ENCODE measurements at regions not wholly inside any gene's neighbourhood (a gene's known extent, or its start where the extent isn't known, plus 50 kb on each side); places are given as distances from the start of the nearest gene placed in this dataset.

GRCh38 chr18:52045946-52046675 lies 293.9 kb upstream of the DCC start:
- no peak for DNase-seq (ENCODE audit: low spot score)

- no peak for DNase-seq (ENCODE audit: low spot score)
These were observed 293.2 kb upstream of the DCC start for GRCh38 chr18:52046842-52047241.

- DNase-seq (ENCODE audit: low spot score), result no peak
These were observed 285.7 kb upstream of the DCC start for GRCh38 chr18:52054324-52054723.

- DNase-seq (ENCODE audit: low spot score), result no peak
These were observed 279.2 kb upstream of the DCC start for GRCh38 chr18:52060607-52061304.

GRCh38 chr18:52063923-52064322 lies 276.1 kb upstream of the DCC start:
- DNase-seq (ENCODE audit: low spot score), result no peak

- no peak for DNase-seq (ENCODE audit: low spot score)
These were observed 270.8 kb upstream of the DCC start for GRCh38 chr18:52069201-52069600.

GRCh38 chr18:52070291-52070756 lies 269.7 kb upstream of the DCC start:
- DNase-seq (ENCODE audit: low spot score), result peak; percentile 9

- no peak for DNase-seq (ENCODE audit: low spot score)
These were observed 262.6 kb upstream of the DCC start for GRCh38 chr18:52077251-52077983.

GRCh38 chr18:52082246-52082645 lies 257.8 kb upstream of the DCC start:
- DNase-seq (ENCODE audit: low spot score), result no peak

GRCh38 chr18:52087140-52087539 lies 252.9 kb upstream of the DCC start:
- DNase-seq (ENCODE audit: low spot score), result no peak

- DNase-seq (ENCODE audit: low spot score), result no peak
These were observed 250.0 kb upstream of the DCC start for GRCh38 chr18:52090005-52090404.

- DNase-seq (ENCODE audit: low spot score), result no peak
These were observed 246.8 kb upstream of the DCC start for GRCh38 chr18:52093171-52093570.

- no peak for DNase-seq (ENCODE audit: low spot score)
These were observed 221.3 kb upstream of the DCC start for GRCh38 chr18:52118684-52119083.

GRCh38 chr18:52130624-52131301 lies 209.2 kb upstream of the DCC start:
- DNase-seq (ENCODE audit: low spot score), result no peak

- DNase-seq (ENCODE audit: low spot score), result no peak
These were observed 208.2 kb upstream of the DCC start for GRCh38 chr18:52131845-52132244.

- DNase-seq (ENCODE audit: low spot score), result no peak
These were observed 203.5 kb upstream of the DCC start for GRCh38 chr18:52136532-52136931.

GRCh38 chr18:52140986-52141385 lies 199.0 kb upstream of the DCC start:
- no peak for DNase-seq (ENCODE audit: low spot score)

GRCh38 chr18:52150050-52150449 lies 189.9 kb upstream of the DCC start:
- no peak for DNase-seq (ENCODE audit: low spot score)

GRCh38 chr18:52152036-52152435 lies 188.0 kb upstream of the DCC start:
- no peak for DNase-seq (ENCODE audit: low spot score)

GRCh38 chr18:52156166-52156565 lies 183.8 kb upstream of the DCC start:
- peak; percentile 1 for DNase-seq (ENCODE audit: low spot score)

- peak; percentile 69 for DNase-seq (ENCODE audit: low spot score)
These were observed 179.4 kb upstream of the DCC start for GRCh38 chr18:52160636-52161035.

GRCh38 chr18:52163478-52163877 lies 176.5 kb upstream of the DCC start:
- no peak for DNase-seq (ENCODE audit: low spot score)
